ENCODE measurements at regions not wholly inside any gene's neighbourhood (a gene's known extent, or its start where the extent isn't known, plus 50 kb on each side); places are given as distances from the start of the nearest gene placed in this dataset.
"Not testable (repeated sequence)": the region's sequence is repeated elsewhere in the genome, so short reads cannot be mapped to it uniquely, and the experiment has no call there.

- CTCF ChIA-PET (ENCODE audit: partially characterized antibody), result interaction anchor here (1.0 to 1.8 kb wide), 2 partner anchors 11 to 19 kb away, joined by 3 to 6 read pairs; no protein-coding TSS in a partner anchor
- POLR2A ChIA-PET (ENCODE audit: partially characterized antibody), result no interaction called here
- Histone ChIP-seq H3K9me3 (ENCODE audit: control insufficient read depth in 1 of 2, low read length in 2 of 2) (no peaks in the 10 kb centered on the region), H3K27me3 (ENCODE audit: insufficient read depth, low read length) (no peaks in the 10 kb centered on the region), H3K4me3 (ENCODE audit: low read length in 2 of 2) (no peak overlapping the region), H3K4me1 (ENCODE audit: insufficient read depth, low read length) (no peaks in the 10 kb centered on the region), H3K36me3 (ENCODE audit: insufficient read depth, low read length) (no peaks in the 10 kb centered on the region), H3K27ac (ENCODE audit: low read depth, low read length) (no peak overlapping the region)
- intact Hi-C loops (cut with micrococcal nuclease), result no loop called here
- Mint-ChIP-seq H3K27ac (no peak overlapping the region), H3K4me3 (no peak overlapping the region), H3K27me3 (no peaks in the 10 kb centered on the region), H3K9me3 (peaks cover 0 to 10% (median 2%) of the 10 kb centered on the region in 8 donors), H3K36me3 (no peaks in the 10 kb centered on the region), H3K4me1 (no peaks in the 10 kb centered on the region)
- DNase-seq, result no peak
These were observed 325.0 kb downstream of the CBLN1 start for GRCh38 chr16:48956620-48957019.

- Mint-ChIP-seq H3K36me3 (no peaks in the 10 kb centered on the region), H3K4me3 (no peak overlapping the region), H3K27me3 (no peaks in the 10 kb centered on the region), H3K4me1 (no peaks in the 10 kb centered on the region), H3K27ac (no peak overlapping the region), H3K9me3 (peaks cover 0 to 6% (median 2%) of the 10 kb centered on the region in 8 donors)
- ChIA-PET POLR2A (ENCODE audit: partially characterized antibody) (no interaction called here), CTCF (ENCODE audit: partially characterized antibody) (interaction anchor here (1.0 to 1.8 kb wide), 2 partner anchors 12 to 19 kb away, joined by 3 to 6 read pairs; no protein-coding TSS in a partner anchor)
- no peaks in the 10 kb centered on the region for H3K9me3 ChIP-seq (ENCODE audit: control insufficient read depth in 1 of 2, low read length in 2 of 2)
- H3K4me1 ChIP-seq (ENCODE audit: insufficient read depth, low read length), result no peaks in the 10 kb centered on the region
- no peak overlapping the region for H3K27ac ChIP-seq (ENCODE audit: low read depth, low read length)
- no peak for DNase-seq
- H3K4me3 ChIP-seq (ENCODE audit: low read length in 2 of 2), result no peak overlapping the region
- no peaks in the 10 kb centered on the region for H3K36me3 ChIP-seq (ENCODE audit: insufficient read depth, low read length)
- no peaks in the 10 kb centered on the region for H3K27me3 ChIP-seq (ENCODE audit: insufficient read depth, low read length)
- intact Hi-C loops (cut with micrococcal nuclease), result no loop called here
These were observed 325.8 kb downstream of the CBLN1 start for GRCh38 chr16:48955837-48956236.

DNA sequence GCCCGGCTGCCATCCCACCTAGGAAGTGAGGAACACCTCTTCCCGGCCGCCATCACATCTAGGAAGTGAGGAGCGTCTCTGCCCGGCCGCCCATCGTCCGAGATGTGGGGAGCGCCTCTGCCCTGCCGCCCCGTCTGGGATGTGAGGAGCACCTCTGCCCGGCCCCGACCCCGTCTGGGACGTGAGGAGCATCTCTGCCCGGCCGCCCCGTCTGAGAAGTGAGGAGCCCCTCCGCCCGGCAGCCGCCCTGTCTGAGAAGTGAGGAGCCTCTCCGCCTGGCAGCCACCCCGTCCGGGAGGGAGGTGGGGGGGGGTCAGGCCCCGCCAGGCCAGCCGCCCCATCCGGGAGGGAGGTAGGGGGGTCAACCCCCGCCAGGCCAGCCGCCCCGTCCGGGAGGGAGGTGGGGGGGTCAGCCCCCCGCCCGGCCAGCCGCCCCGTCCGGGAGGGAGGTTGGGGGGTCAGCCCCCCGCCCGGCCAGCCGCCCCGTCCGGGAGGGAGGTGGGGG lies 330.0 kb downstream of the CBLN1 start:
- H3K36me3 ChIP-seq (ENCODE audit: insufficient read depth, low read length); H3K27ac ChIP-seq (ENCODE audit: low read depth, low read length); POLR2A ChIA-PET (ENCODE audit: partially characterized antibody); H3K4me1 ChIP-seq (ENCODE audit: insufficient read depth, low read length); H3K4me1 Mint-ChIP-seq; H3K27me3 ChIP-seq (ENCODE audit: insufficient read depth, low read length); DNase-seq; intact Hi-C loops (cut with micrococcal nuclease); CTCF ChIA-PET (ENCODE audit: partially characterized antibody); H3K27me3 Mint-ChIP-seq; H3K4me3 Mint-ChIP-seq; H3K9me3 ChIP-seq (ENCODE audit: control insufficient read depth in 1 of 2, low read length in 2 of 2); H3K4me3 ChIP-seq (ENCODE audit: low read length in 2 of 2); H3K27ac Mint-ChIP-seq; H3K36me3 Mint-ChIP-seq: not testable (repeated sequence)
- peaks cover 0 to 20% (median 3%) of the 10 kb centered on the region in 8 donors for H3K9me3 Mint-ChIP-seq

DNA sequence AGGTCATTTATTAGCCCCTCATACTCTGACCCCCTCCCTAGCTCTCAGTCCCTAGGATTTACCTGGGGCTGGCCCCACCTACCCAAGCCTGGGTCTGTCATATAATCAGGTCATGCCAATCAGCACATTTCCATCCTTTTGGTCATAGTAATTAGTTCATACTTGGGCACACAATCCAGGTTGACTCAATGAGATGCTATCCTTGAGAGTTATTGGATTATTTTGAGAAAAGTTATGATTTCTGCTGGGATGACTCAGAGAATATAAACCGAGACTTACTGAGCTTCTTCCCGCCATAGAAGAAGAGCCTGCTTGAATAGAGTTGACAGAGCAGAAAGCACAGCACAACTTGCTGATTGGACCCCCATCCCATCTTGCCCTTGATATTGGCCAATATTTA lies 331.5 kb downstream of the CBLN1 start:
- ChIA-PET CTCF (ENCODE audit: partially characterized antibody) (no interaction called here), POLR2A (ENCODE audit: partially characterized antibody) (no interaction called here)
- Mint-ChIP-seq H3K4me3 (no peak overlapping the region), H3K9me3 (peaks cover 0 to 20% (median 2%) of the 10 kb centered on the region in 8 donors), H3K27me3 (no peaks in the 10 kb centered on the region), H3K27ac (no peak overlapping the region), H3K36me3 (no peaks in the 10 kb centered on the region), H3K4me1 (no peaks in the 10 kb centered on the region)
- no peak for DNase-seq
- Histone ChIP-seq H3K4me1 (ENCODE audit: insufficient read depth, low read length) (no peaks in the 10 kb centered on the region), H3K9me3 (ENCODE audit: control insufficient read depth in 1 of 2, low read length in 2 of 2) (no peaks in the 10 kb centered on the region), H3K27me3 (ENCODE audit: insufficient read depth, low read length) (no peaks in the 10 kb centered on the region), H3K36me3 (ENCODE audit: insufficient read depth, low read length) (no peaks in the 10 kb centered on the region), H3K27ac (ENCODE audit: low read depth, low read length) (no peak overlapping the region), H3K4me3 (ENCODE audit: low read length in 2 of 2) (no peak overlapping the region)
- intact Hi-C loops (cut with micrococcal nuclease), result no loop called here

- no peaks in the 10 kb centered on the region for H3K27me3 Mint-ChIP-seq
- H3K4me3 ChIP-seq (ENCODE audit: low read length in 2 of 2), result no peak overlapping the region
- no peak overlapping the region for H3K27ac ChIP-seq (ENCODE audit: low read depth, low read length)
- H3K9me3 Mint-ChIP-seq, result peaks cover 0 to 20% (median under 1%) of the 10 kb centered on the region in 8 donors
- no peaks in the 10 kb centered on the region for H3K9me3 ChIP-seq (ENCODE audit: control insufficient read depth in 1 of 2, low read length in 2 of 2)
- no peak for DNase-seq
- no peaks in the 10 kb centered on the region for H3K27me3 ChIP-seq (ENCODE audit: insufficient read depth, low read length)
- no peaks in the 10 kb centered on the region for H3K4me1 ChIP-seq (ENCODE audit: insufficient read depth, low read length)
- no peak overlapping the region for H3K27ac Mint-ChIP-seq
- POLR2A ChIA-PET (ENCODE audit: partially characterized antibody), result no interaction called here
- H3K4me1 Mint-ChIP-seq, result no peaks in the 10 kb centered on the region
- H3K36me3 Mint-ChIP-seq, result no peaks in the 10 kb centered on the region
- CTCF ChIA-PET (ENCODE audit: partially characterized antibody), result no interaction called here
- H3K4me3 Mint-ChIP-seq, result no peak overlapping the region
- no peaks in the 10 kb centered on the region for H3K36me3 ChIP-seq (ENCODE audit: insufficient read depth, low read length)
- intact Hi-C loops (cut with micrococcal nuclease), result no loop called here
These were observed 332.0 kb downstream of the CBLN1 start for GRCh38 chr16:48949636-48950035.

GRCh38 chr16:48948911-48949310 lies 332.7 kb downstream of the CBLN1 start:
- Histone ChIP-seq H3K27me3 (ENCODE audit: insufficient read depth, low read length) (no peaks in the 10 kb centered on the region), H3K9me3 (ENCODE audit: control insufficient read depth in 1 of 2, low read length in 2 of 2) (no peaks in the 10 kb centered on the region), H3K36me3 (ENCODE audit: insufficient read depth, low read length) (no peaks in the 10 kb centered on the region), H3K4me3 (ENCODE audit: low read length in 2 of 2) (no peak overlapping the region), H3K27ac (ENCODE audit: low read depth, low read length) (no peak overlapping the region), H3K4me1 (ENCODE audit: insufficient read depth, low read length) (no peaks in the 10 kb centered on the region)
- no peak overlapping the region for H3K27ac Mint-ChIP-seq
- ChIA-PET CTCF (ENCODE audit: partially characterized antibody) (no interaction called here), POLR2A (ENCODE audit: partially characterized antibody) (no interaction called here)
- H3K4me3 Mint-ChIP-seq, result no peak overlapping the region
- peaks cover 0 to 20% (median 2%) of the 10 kb centered on the region in 8 donors for H3K9me3 Mint-ChIP-seq
- intact Hi-C loops (cut with micrococcal nuclease), result no loop called here
- DNase-seq, result no peak
- H3K27me3 Mint-ChIP-seq, result no peaks in the 10 kb centered on the region
- no peaks in the 10 kb centered on the region for H3K36me3 Mint-ChIP-seq
- H3K4me1 Mint-ChIP-seq, result no peaks in the 10 kb centered on the region

- no peaks in the 10 kb centered on the region for H3K36me3 ChIP-seq (ENCODE audit: insufficient read depth, low read length)
- H3K4me1 ChIP-seq (ENCODE audit: insufficient read depth, low read length), result no peaks in the 10 kb centered on the region
- H3K4me1 Mint-ChIP-seq, result no peaks in the 10 kb centered on the region
- H3K4me3 Mint-ChIP-seq, result no peak overlapping the region
- CTCF ChIA-PET (ENCODE audit: partially characterized antibody), result no interaction called here
- peaks cover 0 to 16% (median 2%) of the 10 kb centered on the region in 8 donors for H3K9me3 Mint-ChIP-seq
- DNase-seq, result no peak
- H3K27me3 ChIP-seq (ENCODE audit: insufficient read depth, low read length), result no peaks in the 10 kb centered on the region
- no peak overlapping the region for H3K27ac Mint-ChIP-seq
- POLR2A ChIA-PET (ENCODE audit: partially characterized antibody), result no interaction called here
- intact Hi-C loops (cut with micrococcal nuclease), result no loop called here
- H3K27ac ChIP-seq (ENCODE audit: low read depth, low read length), result no peak overlapping the region
- no peaks in the 10 kb centered on the region for H3K9me3 ChIP-seq (ENCODE audit: control insufficient read depth in 1 of 2, low read length in 2 of 2)
- H3K36me3 Mint-ChIP-seq, result no peaks in the 10 kb centered on the region
- no peak overlapping the region for H3K4me3 ChIP-seq (ENCODE audit: low read length in 2 of 2)
- H3K27me3 Mint-ChIP-seq, result no peaks in the 10 kb centered on the region
These were observed 334.3 kb downstream of the CBLN1 start for GRCh38 chr16:48947371-48947713.

Measured in CD4-positive, alpha-beta memory T cell (primary cell).